ENCODE measurements at regions not wholly inside any gene's neighbourhood (a gene's known extent, or its start where the extent isn't known, plus 50 kb on each side); places are given as distances from the start of the nearest gene placed in this dataset.
"Not testable (repeated sequence)": the region's sequence is repeated elsewhere in the genome, so short reads cannot be mapped to it uniquely, and the experiment has no call there.

DNA sequence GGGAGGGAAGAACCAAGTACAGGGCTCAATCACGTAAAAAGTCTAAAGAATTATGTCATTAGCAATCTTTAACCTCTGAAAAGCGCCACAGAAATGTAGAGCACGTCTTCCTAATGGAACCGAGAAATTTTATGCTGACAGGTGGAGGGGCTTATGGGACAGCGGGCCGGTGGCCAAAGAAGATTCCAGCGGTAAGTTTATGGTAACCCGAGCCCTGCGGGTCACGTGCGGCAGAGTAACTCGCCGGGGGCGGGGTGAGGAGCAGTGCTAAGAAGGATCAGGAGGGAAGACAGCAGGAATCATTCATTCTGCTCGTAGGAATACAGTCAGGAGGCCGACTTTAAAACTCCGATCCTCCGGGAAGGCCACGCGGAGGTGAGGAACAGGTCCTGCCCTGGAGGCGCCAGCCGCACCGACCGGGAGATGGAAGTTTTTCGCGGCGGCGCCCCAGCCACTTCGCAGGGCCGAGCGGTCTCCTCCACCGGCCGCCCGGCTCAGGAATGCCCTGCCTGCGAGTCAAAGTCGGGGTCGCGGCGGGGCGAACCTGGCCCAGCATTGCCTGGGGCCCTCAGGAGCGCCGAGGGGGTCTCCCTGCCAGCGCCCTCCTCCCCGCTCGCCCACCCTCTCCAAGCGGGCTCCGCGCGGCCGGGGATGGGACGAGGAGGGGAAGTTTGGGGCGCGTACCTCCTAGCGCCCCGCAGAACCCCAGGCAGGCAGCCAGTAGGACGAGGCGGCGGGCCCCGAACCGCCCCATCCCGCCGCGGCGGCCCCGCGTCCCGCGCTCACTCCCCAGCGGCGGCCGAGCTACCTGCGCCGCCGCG lies 101.8 kb downstream of the ESM1 start:
- no peak for DNase-seq

- no peak for DNase-seq
Measured at GRCh38 chr5:54882841-54883240, 102.6 kb downstream of the ESM1 start.

DNA sequence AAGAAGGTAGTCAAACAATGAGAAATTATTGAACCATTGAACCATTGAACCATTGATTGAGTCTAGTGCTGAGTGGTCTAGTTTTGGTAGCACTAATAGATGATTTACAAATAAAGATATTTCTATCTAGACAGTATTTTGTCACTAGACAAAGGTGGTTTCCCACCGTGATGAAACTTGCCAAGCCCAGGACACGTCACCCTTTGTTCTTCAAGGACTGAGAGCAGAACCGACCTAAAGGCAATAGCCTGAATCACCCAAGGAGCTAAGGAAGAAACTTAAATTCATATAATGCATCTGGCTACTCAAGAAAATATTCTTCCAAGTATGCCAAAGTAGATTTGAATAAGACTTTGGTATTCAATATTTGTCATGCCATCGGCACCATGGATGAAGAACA lies 103.3 kb downstream of the ESM1 start:
- DNase-seq, result no peak

GRCh38 chr5:54881286-54882005 lies 103.9 kb downstream of the ESM1 start:
- no peak for DNase-seq

GRCh38 chr5:54876976-54877375 lies 108.4 kb downstream of the ESM1 start:
- DNase-seq, result no peak

GRCh38 chr5:54876556-54876955 lies 108.8 kb downstream of the ESM1 start:
- DNase-seq, result no peak

GRCh38 chr5:54874337-54875021 lies 110.9 kb downstream of the ESM1 start:
- no peak for DNase-seq

- DNase-seq, result no peak
Measured at GRCh38 chr5:54873691-54874090, 111.7 kb downstream of the ESM1 start.

- no peak for DNase-seq
Measured at GRCh38 chr5:54872810-54873209, 112.6 kb downstream of the ESM1 start.

- no peak for DNase-seq
Measured at GRCh38 chr5:54870271-54870670, 115.1 kb downstream of the ESM1 start.

DNA sequence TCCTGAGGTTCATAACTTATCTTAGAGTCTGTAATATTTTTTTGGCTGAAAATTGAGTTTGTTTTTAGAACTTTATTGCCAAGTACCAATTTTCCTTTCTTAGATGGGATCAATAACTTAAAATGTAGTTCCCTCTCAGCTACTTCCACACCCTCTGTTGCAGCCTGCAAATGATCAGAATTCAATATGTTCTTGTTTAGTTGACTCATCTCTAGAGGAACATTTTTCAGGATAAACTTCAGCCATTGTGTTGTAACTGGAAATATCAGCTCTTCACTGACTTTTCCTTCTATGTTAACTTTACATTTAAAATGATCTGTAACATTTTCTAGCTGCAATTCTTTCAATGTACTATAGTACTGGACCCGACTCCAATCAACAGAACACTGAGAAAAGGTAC lies 115.7 kb downstream of the ESM1 start:
- no peak for DNase-seq

- no peak for DNase-seq
Measured at GRCh38 chr5:54868511-54869483, 116.6 kb downstream of the ESM1 start.

- DNase-seq, result no peak
Measured at GRCh38 chr5:54867310-54867944, 118.0 kb downstream of the ESM1 start.

DNA sequence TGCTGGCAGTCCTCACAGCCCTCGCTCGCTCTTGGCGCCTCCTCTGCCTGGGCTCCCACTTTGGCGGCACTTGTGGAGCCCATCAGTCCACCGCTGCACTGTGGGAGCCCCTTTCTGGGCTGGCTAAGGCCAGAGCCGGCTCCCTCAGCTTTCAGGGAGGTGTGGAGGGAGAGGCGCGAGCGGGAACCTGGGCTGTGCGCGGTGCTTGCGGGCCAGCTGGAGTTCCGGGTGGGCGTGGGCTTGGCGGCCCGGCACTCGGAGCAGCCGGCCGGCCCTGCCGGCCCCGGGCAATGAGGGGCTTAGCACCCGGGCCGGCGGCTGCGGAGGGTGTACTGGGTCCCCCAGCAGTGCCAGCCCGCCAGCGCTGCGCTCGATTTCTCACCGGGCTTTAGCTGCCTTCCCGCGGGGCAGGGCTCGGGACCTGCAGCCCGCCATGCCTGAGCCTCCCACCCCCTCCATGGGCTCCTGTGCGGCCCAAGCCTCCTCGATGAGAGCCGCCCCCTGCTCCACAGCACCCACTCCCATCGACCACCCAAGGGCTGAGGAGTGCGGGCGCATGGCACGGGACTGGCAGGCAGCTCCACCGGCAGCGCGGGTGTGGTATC lies 120.4 kb downstream of the ESM1 start:
- not testable (repeated sequence) for DNase-seq

DNA sequence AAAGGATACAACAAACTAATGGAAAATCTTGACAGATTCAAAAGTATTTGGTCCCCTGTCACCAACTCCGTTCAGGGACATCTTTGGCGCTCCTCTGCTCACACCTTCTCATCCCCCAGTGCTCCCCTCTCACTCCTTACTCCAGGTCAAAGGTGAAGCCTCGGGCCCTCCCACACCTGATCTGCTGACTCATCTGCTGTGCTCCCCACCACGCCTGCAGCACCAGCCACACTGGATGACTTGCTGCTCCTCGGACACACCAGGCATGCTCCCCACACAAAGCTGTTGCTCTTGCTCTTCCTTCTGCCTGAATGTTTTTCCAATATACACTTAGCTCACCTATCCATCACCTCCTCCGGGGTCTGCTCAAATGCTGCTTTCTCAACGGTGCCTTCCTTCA lies 123.4 kb downstream of the ESM1 start:
- no peak for DNase-seq

DNA sequence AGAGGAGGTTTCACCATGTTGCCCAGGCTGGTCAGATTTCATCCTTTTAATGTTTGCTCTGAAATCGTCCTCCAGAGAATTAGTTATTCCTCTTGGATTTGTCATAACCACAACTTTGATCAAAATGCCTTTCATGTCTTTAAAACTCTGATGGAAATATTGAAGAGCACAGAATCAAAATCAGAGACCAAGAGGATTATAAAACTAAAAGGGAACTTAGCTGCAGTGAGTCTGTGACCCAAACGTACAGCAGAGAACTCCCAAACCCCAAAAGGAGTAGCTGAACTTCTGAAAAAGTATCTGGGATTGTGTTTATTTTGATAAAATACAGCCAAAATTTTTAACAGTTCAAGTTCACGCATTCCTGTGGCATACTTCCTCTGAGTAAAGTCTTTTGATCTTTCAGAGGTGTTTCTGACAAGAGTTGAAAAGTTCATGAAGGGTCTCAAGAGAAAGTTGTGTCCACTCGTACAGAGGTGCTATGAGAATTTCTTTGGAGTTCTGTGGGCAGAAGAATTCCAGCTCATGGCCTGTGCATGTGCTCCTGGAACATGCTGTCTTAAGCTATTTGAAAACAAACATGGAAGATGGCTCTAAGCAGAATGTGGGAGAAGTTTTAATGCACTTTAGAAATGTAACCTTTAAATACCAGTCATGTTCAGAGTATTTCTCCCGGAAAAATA lies 124.0 kb downstream of the ESM1 start:
- DNase-seq, result no peak

- DNase-seq, result no peak
Measured at GRCh38 chr5:54860321-54860720, 125.1 kb downstream of the ESM1 start.

DNA sequence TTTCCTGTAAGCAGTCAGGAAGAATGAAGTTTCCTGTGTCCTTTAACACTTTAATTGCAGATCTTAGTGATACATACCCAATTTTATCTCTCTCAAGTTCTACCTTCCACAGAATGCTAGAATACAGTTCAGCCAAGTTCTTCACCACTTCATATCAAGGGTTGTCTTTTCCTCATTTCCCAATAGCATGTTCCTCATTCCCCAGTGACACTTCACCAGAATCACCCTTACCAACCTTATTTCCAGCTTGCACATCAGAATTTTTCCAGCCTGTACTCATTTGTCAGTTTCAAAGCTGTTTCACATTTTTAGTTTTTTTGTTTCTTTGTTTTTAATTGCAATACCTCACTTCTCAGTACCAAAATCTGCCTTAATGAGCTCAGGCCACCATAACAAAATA lies 126.1 kb downstream of the ESM1 start:
- DNase-seq, result no peak

DNA sequence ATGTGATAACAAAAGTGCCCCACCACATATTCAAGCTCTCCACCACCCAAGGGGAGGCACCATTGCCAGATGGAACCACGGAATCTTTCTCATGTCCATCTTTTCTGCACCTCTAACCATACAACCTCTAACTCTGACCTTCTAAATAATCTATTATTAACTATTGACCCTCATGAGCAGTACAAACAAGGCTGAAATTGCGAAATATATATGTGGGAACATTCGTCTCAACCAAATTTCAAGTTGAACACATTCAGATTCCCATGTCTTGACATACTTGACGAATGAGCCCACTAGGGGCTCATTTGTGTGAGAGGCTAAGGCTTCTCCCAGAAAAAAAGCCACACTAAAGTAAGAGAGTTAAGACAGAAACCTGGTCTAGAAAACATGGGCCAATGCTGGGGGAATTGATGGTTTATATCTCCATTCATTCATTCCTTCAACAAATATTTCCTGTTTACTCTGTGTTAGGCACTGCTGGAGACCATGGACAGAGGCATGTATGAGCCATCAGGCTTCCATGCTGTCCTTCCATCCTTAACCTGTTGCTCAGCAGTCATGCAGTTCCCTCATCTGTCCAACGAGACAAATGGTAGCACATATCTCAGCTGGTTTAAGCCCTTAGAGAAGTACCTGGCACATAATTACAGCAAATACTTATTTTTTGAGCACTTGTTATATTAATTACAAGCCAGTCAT lies 130.4 kb downstream of the ESM1 start:
- no peak for DNase-seq

DNA sequence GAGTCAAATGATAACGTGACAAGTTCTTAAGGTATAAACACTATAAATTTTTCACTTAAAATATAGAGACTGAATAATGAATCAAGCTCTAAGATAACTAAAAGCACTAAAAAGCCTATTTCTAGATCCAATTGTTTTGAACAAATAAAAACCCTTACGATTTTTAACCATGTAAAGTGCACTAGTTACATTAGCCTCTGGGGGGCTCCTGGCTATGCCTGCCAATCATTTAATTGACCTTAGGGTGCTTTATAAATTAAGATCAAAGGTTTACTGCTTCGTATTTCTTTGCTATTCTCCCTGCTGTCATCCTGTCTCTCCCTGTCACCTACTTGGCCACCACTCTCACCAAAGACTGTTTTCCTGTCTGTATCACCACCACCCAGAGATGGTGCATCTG lies 133.4 kb downstream of the ESM1 start:
- no peak for DNase-seq

Measured in stimulated activated CD4-positive, alpha-beta T cell treated with anti-CD3 and anti-CD28 coated beads, Interleukin-12 subunit alpha, Interleukin-12 subunit beta, amount 100 ng/mL, for 4 hours (primary cell).